K562 (cell line): ENCODE measurements at regions not wholly inside any gene's neighbourhood (a gene's known extent, or its start where the extent isn't known, plus 50 kb on each side); places are given as distances from the start of the nearest gene placed in this dataset.

Source experiments
- ATAC-seq: fragments of 200-7000 bp; cut with Tn5 transposase; 3 replicates; pipeline ENCODE4 v1.9.1; 2020; ENCODE audit warnings: moderate library complexity
- BruUV-seq: library from RNA; stranded (reverse); fragments of 400-500 nt; replicated peaks from 2 replicates; lab custom pipeline; 2021; lab: Mats Ljungman, UMichigan
- CTCF ChIA-PET: fragments of 300-600 bp; formaldehyde crosslinking; extraction: SDS; loops from one replicate; lab custom pipeline; 2021; ENCODE audit warnings: low intra/inter-chr PET ratio; lab: Yijun Ruan, JAX
- POLR2A ChIA-PET: fragments of 300-600, 350-650 bp; sonication (Branson Sonifier 250); formaldehyde crosslinking; extraction: SDS; loops from one replicate; lab custom pipeline; 2021; ENCODE audit warnings: antibody characterized with exemption, inconsistent platforms; lab: Yijun Ruan, JAX
- DNase-seq, 4 experiments: peaks; one replicate each; pipeline versions ENCODE4 v3.0.0 to v3.0.0-alpha.2; 2011 to 2018; ENCODE audit warnings: low spot score in 3 of 4, mixed read lengths in 3 of 4; ENCODE audit errors: extremely low read depth in 1 of 4
- FAIRE-seq: peaks from 2 replicates; lab custom pipeline; 2011; peaks lifted over from hg19 to GRCh38; lab: Jason Lieb, UNC
- H2AFZ ChIP-seq: 2 replicates; pipeline ENCODE4 v1.6.0; 2011; ENCODE audit warnings: low read depth, low read length, control low read depth, inconsistent platforms
- H3K27ac ChIP-seq: fragments of 200-600 bp; 3 replicates; pipeline ENCODE4 v1.8.0; 2011; ENCODE audit warnings: low read depth, mild to moderate bottlenecking, control low read depth, inconsistent platforms, low read length, moderate library complexity, mixed read lengths; ENCODE audit errors: extremely low read depth
- H3K27me3 ChIP-seq, 2 experiments: fragments of 300-600 bp in 1 of 2; 2 replicates in 1 of 2; 3 replicates in 1 of 2; pipeline versions ENCODE4 v1.6.0 to v1.8.0; 2011; ENCODE audit warnings: inconsistent platforms in 2 of 2, low read length in 2 of 2, mild to moderate bottlenecking in 1 of 2, mixed read lengths in 1 of 2, moderate library complexity in 1 of 2; ENCODE audit not compliant: control insufficient read depth in 2 of 2, insufficient read depth in 2 of 2
- H3K36me3 ChIP-seq: fragments of 300-600 bp; 3 replicates; pipeline ENCODE4 v1.8.0; 2011; ENCODE audit warnings: mild to moderate bottlenecking, low read length, inconsistent platforms; ENCODE audit not compliant: control insufficient read depth, insufficient read depth
- H3K4me1 ChIP-seq, 2 experiments: fragments of 200-600 bp in 1 of 2; replicated peaks in 1 of 2; 2 replicates in 1 of 2; 3 replicates in 1 of 2; pipeline versions ENCODE4 v1.5.1 to v1.8.0; 2011; ENCODE audit warnings: inconsistent platforms in 2 of 2, low read length in 2 of 2, mild to moderate bottlenecking in 1 of 2, mixed read lengths in 1 of 2, moderate library complexity in 1 of 2; ENCODE audit not compliant: control insufficient read depth in 2 of 2, insufficient read depth in 2 of 2
- H3K4me2 ChIP-seq: 2 replicates; pipeline ENCODE4 v1.6.1; 2011; ENCODE audit warnings: low read length, control low read depth, inconsistent platforms, mixed read lengths; ENCODE audit not compliant: insufficient read depth
- H3K4me3 ChIP-seq: fragments of 200-600 bp; sonication (generic), shearing (Covaris generic); 2 replicates; pipeline ENCODE4 v1.5.1; 2016; ENCODE audit warnings: control low read depth, inconsistent platforms
- H3K79me2 ChIP-seq: fragments of 200-600 bp; 3 replicates; pipeline ENCODE4 v1.8.0; 2011; ENCODE audit warnings: low read length, inconsistent platforms; ENCODE audit not compliant: control insufficient read depth, insufficient read depth
- H3K9ac ChIP-seq, 2 experiments: 2 replicates each; pipeline versions ENCODE4 v1.6.0 to v1.6.1; 2011; ENCODE audit warnings: low read depth in 2 of 2, low read length in 2 of 2, control low read depth in 1 of 2, inconsistent platforms in 1 of 2, mild to moderate bottlenecking in 1 of 2, mixed read lengths in 1 of 2; ENCODE audit not compliant: insufficient read depth in 1 of 2
- H3K9me1 ChIP-seq: one replicate; pipeline ENCODE4 v1.6.0; 2011; ENCODE audit warnings: inconsistent platforms, mild to moderate bottlenecking, low read length, moderate library complexity; ENCODE audit not compliant: control insufficient read depth, insufficient read depth
- H3K9me3 ChIP-seq: replicated peaks from 2 replicates; pipeline ENCODE4 v1.5.1; 2011; ENCODE audit warnings: low read depth, low read length, inconsistent platforms; ENCODE audit not compliant: control insufficient read depth, insufficient read depth
- H4K20me1 ChIP-seq: replicated peaks from 2 replicates; pipeline ENCODE4 v1.6.1; 2011; ENCODE audit warnings: low read length, inconsistent platforms, mixed read lengths; ENCODE audit not compliant: control insufficient read depth, insufficient read depth
- WGBS: fragments of 100-300 bp; shearing (Covaris generic); methylation state at CpG from one replicate; pipeline ENCODE4 v1.1.6; 2016; ENCODE audit warnings: low coverage, mixed read lengths; ENCODE audit not compliant: insufficient coverage; ENCODE audit errors: missing lambda C conversion rate; 5-methylcytosine and 5-hydroxymethylcytosine counted together
- in situ Hi-C: fragments of 300-500 bp; cut with MboI; formaldehyde crosslinking; loops from 4 replicates; pipeline ENCODE4 v1.15.0; 2018; ENCODE audit warnings: inconsistent platforms, mixed read lengths
- intact Hi-C: fragments of 100-400 bp; cut with micrococcal nuclease; formaldehyde crosslinking; loops from 2 replicates; pipeline ENCODE4 v1.14.2; 2022
- TF ChIP-seq, protein P1 (sequence below), 3 experiments: fragments of 200-800 bp in 1 of 3; fragments of 250-450 bp in 1 of 3; fragments of 450-650 bp in 1 of 3; sonication (Bioruptor Pico) in 1 of 3; sonication (Bioruptor generic) in 1 of 3; formaldehyde crosslinking in 1 of 3; IDR thresholded peaks; 2 replicates each; pipeline versions ENCODE4 v1.6.1 to v1.8.0; 2016 to 2022; ENCODE audit warnings: mild to moderate bottlenecking in 2 of 3, missing genetic modification characterization in 2 of 3, missing compliant biosample characterization in 1 of 3, moderate library complexity in 1 of 3
- TF ChIP-seq, protein P2 (sequence below): sonication (generic); formaldehyde crosslinking; IDR thresholded peaks from 2 replicates; pipeline ENCODE4 v1.8.0; 2022; ENCODE audit warnings: mild to moderate bottlenecking, low read depth, missing genetic modification reagents
- TF ChIP-seq, protein P3 (sequence below): sonication (generic); formaldehyde crosslinking; IDR thresholded peaks from 2 replicates; pipeline ENCODE4 v1.8.1; 2023; ENCODE audit warnings: mild to moderate bottlenecking, missing genetic modification reagents

DNA sequence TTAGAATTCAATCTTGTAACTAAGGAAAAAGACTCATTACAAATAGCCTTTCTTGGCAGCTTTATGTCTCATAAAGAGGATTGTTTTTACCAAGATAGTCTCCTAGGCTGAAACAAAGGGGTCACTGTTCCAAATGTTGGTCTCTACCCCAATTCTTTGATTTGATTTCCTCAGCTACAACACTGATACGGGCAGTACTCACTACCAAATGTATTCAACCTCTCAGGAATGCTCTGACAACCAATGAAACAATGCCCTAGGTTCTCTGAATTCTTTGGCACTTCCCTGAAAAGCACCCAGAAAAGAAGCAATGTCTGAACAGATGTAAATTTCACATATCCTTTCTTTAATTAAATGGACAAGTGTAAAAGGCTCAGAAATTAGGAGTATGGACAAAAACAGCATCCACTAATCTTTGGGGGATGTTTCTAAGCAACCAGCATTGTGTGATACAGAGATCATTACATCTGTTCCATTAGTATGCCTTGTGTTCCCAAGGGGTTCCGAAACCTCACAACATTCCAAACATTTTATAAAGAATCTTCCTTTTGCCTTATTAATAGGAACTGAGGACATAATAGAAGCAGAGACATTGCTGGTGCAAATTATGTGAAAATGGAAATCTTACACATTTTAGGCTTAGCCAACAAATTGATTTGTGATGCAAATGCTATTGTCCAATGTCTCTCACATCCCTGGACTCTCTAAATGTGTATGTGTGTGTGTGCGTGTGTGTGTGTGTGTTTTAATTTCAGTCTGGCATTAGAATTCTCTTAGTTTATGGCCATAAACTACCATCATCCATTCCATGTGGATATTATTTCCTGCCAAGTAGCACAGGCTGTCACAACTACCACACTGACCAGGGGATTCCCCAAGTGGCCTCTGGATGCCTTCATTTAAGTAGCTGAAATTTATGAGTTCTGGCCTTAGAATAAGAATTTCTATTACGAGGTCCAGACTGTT, 276.0 kb downstream of the MTX2 start (continued):
- TF ChIP-seq, protein P1, sequence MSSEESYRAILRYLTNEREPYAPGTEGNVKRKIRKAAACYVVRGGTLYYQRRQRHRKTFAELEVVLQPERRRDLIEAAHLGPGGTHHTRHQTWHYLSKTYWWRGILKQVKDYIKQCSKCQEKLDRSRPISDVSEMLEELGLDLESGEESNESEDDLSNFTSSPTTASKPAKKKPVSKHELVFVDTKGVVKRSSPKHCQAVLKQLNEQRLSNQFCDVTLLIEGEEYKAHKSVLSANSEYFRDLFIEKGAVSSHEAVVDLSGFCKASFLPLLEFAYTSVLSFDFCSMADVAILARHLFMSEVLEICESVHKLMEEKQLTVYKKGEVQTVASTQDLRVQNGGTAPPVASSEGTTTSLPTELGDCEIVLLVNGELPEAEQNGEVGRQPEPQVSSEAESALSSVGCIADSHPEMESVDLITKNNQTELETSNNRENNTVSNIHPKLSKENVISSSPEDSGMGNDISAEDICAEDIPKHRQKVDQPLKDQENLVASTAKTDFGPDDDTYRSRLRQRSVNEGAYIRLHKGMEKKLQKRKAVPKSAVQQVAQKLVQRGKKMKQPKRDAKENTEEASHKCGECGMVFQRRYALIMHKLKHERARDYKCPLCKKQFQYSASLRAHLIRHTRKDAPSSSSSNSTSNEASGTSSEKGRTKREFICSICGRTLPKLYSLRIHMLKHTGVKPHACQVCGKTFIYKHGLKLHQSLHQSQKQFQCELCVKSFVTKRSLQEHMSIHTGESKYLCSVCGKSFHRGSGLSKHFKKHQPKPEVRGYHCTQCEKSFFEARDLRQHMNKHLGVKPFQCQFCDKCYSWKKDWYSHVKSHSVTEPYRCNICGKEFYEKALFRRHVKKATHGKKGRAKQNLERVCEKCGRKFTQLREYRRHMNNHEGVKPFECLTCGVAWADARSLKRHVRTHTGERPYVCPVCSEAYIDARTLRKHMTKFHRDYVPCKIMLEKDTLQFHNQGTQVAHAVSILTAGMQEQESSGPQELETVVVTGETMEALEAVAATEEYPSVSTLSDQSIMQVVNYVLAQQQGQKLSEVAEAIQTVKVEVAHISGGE (CRISPR knock-in tag; IDR thresholded peaks at IDR 0.05) = no peak

DNA sequence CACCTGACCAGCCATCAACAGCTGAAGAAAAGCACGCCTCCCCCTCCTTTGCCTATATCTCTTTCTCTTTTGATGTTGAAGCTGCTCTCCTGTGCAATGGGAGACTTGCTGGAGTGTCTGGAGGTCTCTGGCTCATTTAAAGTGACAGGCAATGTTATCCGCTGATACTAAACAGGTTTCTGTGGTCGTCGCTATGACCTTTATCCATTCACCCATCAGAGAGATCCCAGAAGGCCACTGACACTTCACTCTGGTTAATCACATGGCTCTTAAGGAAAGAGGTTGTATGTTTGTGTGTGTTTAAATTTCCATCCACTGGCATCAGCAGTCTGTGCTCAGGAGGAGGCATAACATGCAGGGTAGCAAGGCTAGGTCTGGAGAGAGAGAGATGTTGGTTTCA, 277.3 kb downstream of the MTX2 start:
- intact Hi-C loops (no loop called here), in situ Hi-C loops (no loop called here)
- DNase-seq = no peak
- Histone ChIP-seq H3K9me3 (no peaks in the 10 kb centered on the region), H3K36me3 (no peaks in the 10 kb centered on the region), H3K4me2 (no peak overlapping the region), H3K4me3 (no peak overlapping the region), H2AFZ (no peak overlapping the region), H3K79me2 (no peaks in the 10 kb centered on the region), H3K27ac (no peak overlapping the region), H3K4me1 (no peaks in the 10 kb centered on the region), H4K20me1 (no peaks in the 10 kb centered on the region), H3K27me3 (peaks cover 0 to 3% of the 10 kb centered on the region in 2 experiments; a peak in 1 of 5 replicates), H3K9ac (no peak overlapping the region), H3K9me1 (no peaks in the 10 kb centered on the region)
- TF ChIP-seq, protein P2, sequence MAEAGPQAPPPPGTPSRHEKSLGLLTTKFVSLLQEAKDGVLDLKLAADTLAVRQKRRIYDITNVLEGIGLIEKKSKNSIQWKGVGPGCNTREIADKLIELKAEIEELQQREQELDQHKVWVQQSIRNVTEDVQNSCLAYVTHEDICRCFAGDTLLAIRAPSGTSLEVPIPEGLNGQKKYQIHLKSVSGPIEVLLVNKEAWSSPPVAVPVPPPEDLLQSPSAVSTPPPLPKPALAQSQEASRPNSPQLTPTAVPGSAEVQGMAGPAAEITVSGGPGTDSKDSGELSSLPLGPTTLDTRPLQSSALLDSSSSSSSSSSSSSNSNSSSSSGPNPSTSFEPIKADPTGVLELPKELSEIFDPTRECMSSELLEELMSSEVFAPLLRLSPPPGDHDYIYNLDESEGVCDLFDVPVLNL (CRISPR knock-in tag) = no peak
- TF ChIP-seq, protein P3, sequence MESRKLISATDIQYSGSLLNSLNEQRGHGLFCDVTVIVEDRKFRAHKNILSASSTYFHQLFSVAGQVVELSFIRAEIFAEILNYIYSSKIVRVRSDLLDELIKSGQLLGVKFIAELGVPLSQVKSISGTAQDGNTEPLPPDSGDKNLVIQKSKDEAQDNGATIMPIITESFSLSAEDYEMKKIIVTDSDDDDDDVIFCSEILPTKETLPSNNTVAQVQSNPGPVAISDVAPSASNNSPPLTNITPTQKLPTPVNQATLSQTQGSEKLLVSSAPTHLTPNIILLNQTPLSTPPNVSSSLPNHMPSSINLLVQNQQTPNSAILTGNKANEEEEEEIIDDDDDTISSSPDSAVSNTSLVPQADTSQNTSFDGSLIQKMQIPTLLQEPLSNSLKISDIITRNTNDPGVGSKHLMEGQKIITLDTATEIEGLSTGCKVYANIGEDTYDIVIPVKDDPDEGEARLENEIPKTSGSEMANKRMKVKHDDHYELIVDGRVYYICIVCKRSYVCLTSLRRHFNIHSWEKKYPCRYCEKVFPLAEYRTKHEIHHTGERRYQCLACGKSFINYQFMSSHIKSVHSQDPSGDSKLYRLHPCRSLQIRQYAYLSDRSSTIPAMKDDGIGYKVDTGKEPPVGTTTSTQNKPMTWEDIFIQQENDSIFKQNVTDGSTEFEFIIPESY (CRISPR knock-in tag) = no peak
- no peak for FAIRE-seq
- POLR2A ChIA-PET = no interaction called here
- ATAC-seq = no peak
- 4% methylated on average over 4 of the region's 4 CpGs for WGBS
- no TSS peak for BruUV-seq
- CTCF ChIA-PET = no interaction called here
